Caco-2 (cell line): ENCODE measurements at regions not wholly inside any gene's neighbourhood (a gene's known extent, or its start where the extent isn't known, plus 50 kb on each side); places are given as distances from the start of the nearest gene placed in this dataset.

Experiments used
- BruUV-seq: library from RNA; stranded (reverse); fragments of 400-500 nt; replicated peaks from 2 replicates; lab custom pipeline; 2021; lab: Mats Ljungman, UMichigan
- CTCF ChIA-PET: fragments of 300-600 bp; sonication (Branson Sonifier 250); formaldehyde crosslinking; loops from one replicate; lab custom pipeline; 2022; ENCODE audit warnings: antibody characterized with exemption; lab: Charles Lee
- POLR2A ChIA-PET: fragments of 300-600 bp; sonication (Branson Sonifier 250); formaldehyde crosslinking; loops from one replicate; lab custom pipeline; 2022; ENCODE audit warnings: antibody characterized with exemption; lab: Charles Lee
- DNase-seq, 2 experiments: peaks; one replicate each; pipeline versions ENCODE4 v3.0.0 to v3.0.0-alpha.2; 2020 to 2022
- H3K27me3 ChIP-seq: replicated peaks from 2 replicates; pipeline ENCODE4 v1.6.0; 2011; ENCODE audit warnings: low read length; ENCODE audit not compliant: control insufficient read depth, insufficient read depth
- H3K36me3 ChIP-seq: 2 replicates; pipeline ENCODE4 v1.5.1; 2011; ENCODE audit warnings: low read length; ENCODE audit not compliant: control insufficient read depth, insufficient read depth
- H3K4me1 ChIP-seq: fragments of 250-450 bp; sonication (Bioruptor Pico); 2 replicates; pipeline ENCODE4 v1.5.1; 2020; ENCODE audit warnings: mild to moderate bottlenecking
- H3K4me3 ChIP-seq: 2 replicates; pipeline ENCODE4 v1.5.1; 2011; ENCODE audit warnings: low read depth, mild to moderate bottlenecking, control low read depth, low read length
- H3K9me3 ChIP-seq: fragments of 250-450 bp; sonication (Bioruptor Pico); 2 replicates; pipeline ENCODE4 v1.5.1; 2020; ENCODE audit warnings: mild to moderate bottlenecking, moderate library complexity
- H3K27ac Mint-ChIP-seq: one replicate; pipeline ENCODE4 v1.8.0; 2022; ENCODE audit warnings: mixed read lengths; ENCODE audit not compliant: unreplicated experiment
- H3K27me3 Mint-ChIP-seq: one replicate; pipeline ENCODE4 v1.8.0; 2022; ENCODE audit warnings: mixed read lengths; ENCODE audit not compliant: insufficient read depth, unreplicated experiment
- H3K36me3 Mint-ChIP-seq: one replicate; pipeline ENCODE4 v1.8.0; 2022; ENCODE audit warnings: mild to moderate bottlenecking, mixed read lengths; ENCODE audit not compliant: insufficient read depth, unreplicated experiment
- H3K4me1 Mint-ChIP-seq: one replicate; pipeline ENCODE4 v1.8.0; 2022; ENCODE audit warnings: low read depth, mixed read lengths; ENCODE audit not compliant: unreplicated experiment
- H3K4me3 Mint-ChIP-seq: one replicate; pipeline ENCODE4 v1.8.0; 2022; ENCODE audit warnings: mild to moderate bottlenecking, moderate library complexity, mixed read lengths; ENCODE audit not compliant: unreplicated experiment
- H3K9me3 Mint-ChIP-seq: one replicate; pipeline ENCODE4 v1.8.0; 2022; ENCODE audit warnings: mixed read lengths; ENCODE audit not compliant: unreplicated experiment
- CTCF ChIP-seq, 2 experiments: fragments of 200-600 bp in 1 of 2; IDR thresholded peaks; 1 replicate in 1 of 2; 2 replicates in 1 of 2; pipeline versions ENCODE4 v1.5.1 to v1.8.0; 2011 to 2022; ENCODE audit warnings: antibody characterized with exemption in 1 of 2, control low read depth in 1 of 2, inconsistent platforms in 1 of 2, low read depth in 1 of 2, low read length in 1 of 2, mild to moderate bottlenecking in 1 of 2, moderate library complexity in 1 of 2; ENCODE audit not compliant: insufficient read depth in 1 of 2, severe bottlenecking in 1 of 2, unreplicated experiment in 1 of 2
- intact Hi-C: fragments of 100-400 bp; cut with micrococcal nuclease; formaldehyde crosslinking; loops from one replicate; pipeline ENCODE4 v1.10.0; 2022; ENCODE audit not compliant: unreplicated experiment

- H3K36me3 Mint-ChIP-seq: no peaks in the 10 kb centered on the region
- no peaks in the 10 kb centered on the region for H3K27me3 ChIP-seq
- no peaks in the 10 kb centered on the region for H3K36me3 ChIP-seq
- H3K27ac Mint-ChIP-seq: no peak overlapping the region
- H3K4me3 ChIP-seq: no peak overlapping the region
- no peak overlapping the region for H3K4me3 Mint-ChIP-seq
- no peak for DNase-seq
- no peaks in the 10 kb centered on the region for H3K4me1 Mint-ChIP-seq
- no peaks in the 10 kb centered on the region for H3K4me1 ChIP-seq
- no peak for TF ChIP-seq CTCF (IDR thresholded peaks at IDR 0.05; ENCODE audit: insufficient read depth in 1 of 2, low read depth in 1 of 2, low read length in 1 of 2, severe bottlenecking in 1 of 2, unreplicated experiment in 1 of 2)
- H3K9me3 ChIP-seq: no peaks in the 10 kb centered on the region
- intact Hi-C loops: no loop called here
- no peaks in the 10 kb centered on the region for H3K9me3 Mint-ChIP-seq
- BruUV-seq: no TSS peak
- H3K27me3 Mint-ChIP-seq: no peaks in the 10 kb centered on the region
- ChIA-PET CTCF (no interaction called here), POLR2A (no interaction called here)
Measured at GRCh38 chr1:219362702-219363101, 189.0 kb downstream of the LYPLAL1 start.

GRCh38 chr1:219359126-219359525, 185.4 kb downstream of the LYPLAL1 start:
- Histone ChIP-seq H3K36me3 (no peaks in the 10 kb centered on the region), H3K4me1 (no peaks in the 10 kb centered on the region), H3K27me3 (no peaks in the 10 kb centered on the region), H3K9me3 (no peaks in the 10 kb centered on the region), H3K4me3 (no peak overlapping the region)
- H3K27me3 Mint-ChIP-seq: no peaks in the 10 kb centered on the region
- no peaks in the 10 kb centered on the region for H3K4me1 Mint-ChIP-seq
- no peak overlapping the region for H3K27ac Mint-ChIP-seq
- no peak for TF ChIP-seq CTCF (IDR thresholded peaks at IDR 0.05; ENCODE audit: insufficient read depth in 1 of 2, low read depth in 1 of 2, low read length in 1 of 2, severe bottlenecking in 1 of 2, unreplicated experiment in 1 of 2)
- H3K36me3 Mint-ChIP-seq: no peaks in the 10 kb centered on the region
- DNase-seq: no peak
- intact Hi-C loops: no loop called here
- H3K9me3 Mint-ChIP-seq: no peaks in the 10 kb centered on the region
- no peak overlapping the region for H3K4me3 Mint-ChIP-seq
- ChIA-PET CTCF (no interaction called here), POLR2A (no interaction called here)
- no TSS peak for BruUV-seq

GRCh38 chr1:219358080-219358479, 184.4 kb downstream of the LYPLAL1 start:
- H3K4me3 Mint-ChIP-seq: no peak overlapping the region
- no peak for TF ChIP-seq CTCF (IDR thresholded peaks at IDR 0.05; ENCODE audit: insufficient read depth in 1 of 2, low read depth in 1 of 2, low read length in 1 of 2, severe bottlenecking in 1 of 2, unreplicated experiment in 1 of 2)
- intact Hi-C loops: no loop called here
- H3K9me3 ChIP-seq: no peaks in the 10 kb centered on the region
- DNase-seq: no peak
- no peaks in the 10 kb centered on the region for H3K36me3 ChIP-seq
- no peaks in the 10 kb centered on the region for H3K27me3 ChIP-seq
- no peaks in the 10 kb centered on the region for H3K27me3 Mint-ChIP-seq
- H3K27ac Mint-ChIP-seq: no peak overlapping the region
- BruUV-seq: no TSS peak
- no peaks in the 10 kb centered on the region for H3K4me1 Mint-ChIP-seq
- H3K4me3 ChIP-seq: no peak overlapping the region
- CTCF ChIA-PET: no interaction called here
- no peaks in the 10 kb centered on the region for H3K36me3 Mint-ChIP-seq
- no peaks in the 10 kb centered on the region for H3K4me1 ChIP-seq
- H3K9me3 Mint-ChIP-seq: peaks cover 7% of the 10 kb centered on the region
- POLR2A ChIA-PET: no interaction called here
